Astrocyte of the spinal cord (primary cell): ENCODE measurements at regions not wholly inside any gene's neighbourhood (a gene's known extent, or its start where the extent isn't known, plus 50 kb on each side); places are given as distances from the start of the nearest gene placed in this dataset.

Experiments used
- DNase-seq: peaks from one replicate; pipeline ENCODE4 v3.0.0; 2011; ENCODE audit warnings: low read depth, low spot score
- H3K4me3 ChIP-seq: 2 replicates; pipeline ENCODE4 v1.5.1; 2011; ENCODE audit warnings: low read depth, mild to moderate bottlenecking, low read length, moderate library complexity
- CTCF ChIP-seq: IDR thresholded peaks from 2 replicates; pipeline ENCODE4 v1.5.1; 2012; ENCODE audit warnings: low read depth, mild to moderate bottlenecking, low read length, inconsistent platforms
- in situ Hi-C: cut with HindIII; loops from 2 replicates; pipeline ENCODE4 v1.10.0; 2017; ENCODE audit warnings: low sequenced_read_pairs

GRCh38 chr3:124168271-124168670 lies 176.3 kb upstream of the ROPN1 start:
- TF ChIP-seq CTCF, result no peak
- no peak overlapping the region for H3K4me3 ChIP-seq
- in situ Hi-C loops, result no loop called here
- peak; percentile 52 for DNase-seq

GRCh38 chr3:124172283-124172682 lies 180.4 kb upstream of the ROPN1 start:
- no peak overlapping the region for H3K4me3 ChIP-seq
- in situ Hi-C loops, result no loop called here
- TF ChIP-seq CTCF, result no peak
- no peak for DNase-seq

DNA sequence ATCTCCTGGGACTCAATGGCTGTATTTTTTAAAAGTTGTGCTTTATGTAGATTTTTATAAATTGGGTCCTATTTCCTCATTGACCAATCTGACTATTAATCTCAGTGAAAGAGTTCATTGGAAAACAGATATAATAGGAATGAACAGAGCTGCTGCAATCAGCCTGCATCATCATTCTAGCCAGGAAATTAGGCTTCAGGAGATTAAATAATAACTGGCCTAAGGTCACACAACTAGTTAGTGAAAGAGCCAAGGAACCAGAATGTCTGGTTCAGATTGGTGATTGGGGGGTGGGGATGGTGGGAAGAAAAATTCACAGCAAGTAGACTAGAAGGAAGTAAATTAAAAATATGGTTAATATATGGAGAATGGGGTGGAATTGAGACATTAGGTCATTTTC lies 180.9 kb upstream of the ROPN1 start:
- in situ Hi-C loops, result no loop called here
- H3K4me3 ChIP-seq, result no peak overlapping the region
- DNase-seq, result no peak
- TF ChIP-seq CTCF, result no peak

DNA sequence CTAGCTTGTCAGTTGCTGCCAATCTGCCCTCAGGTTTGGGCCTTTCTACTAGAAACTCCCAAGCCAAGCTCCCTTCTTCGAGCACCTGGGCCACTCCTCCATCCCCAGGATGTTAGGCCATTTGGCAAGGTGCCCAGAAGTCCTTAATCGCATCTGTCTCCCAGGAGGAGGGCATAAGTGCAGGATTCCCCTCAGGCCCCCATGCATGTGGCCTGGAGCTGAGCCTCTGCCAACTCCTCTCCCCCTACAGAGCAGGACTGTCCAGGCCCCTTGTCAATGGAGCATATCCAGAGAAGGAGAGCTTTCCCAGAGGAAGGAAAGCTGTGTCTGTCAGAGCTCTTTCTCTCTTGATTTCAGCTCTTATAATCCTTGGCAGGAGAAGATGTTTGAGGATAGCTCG lies 182.6 kb upstream of the ROPN1 start:
- DNase-seq, result no peak
- H3K4me3 ChIP-seq, result no peak overlapping the region
- TF ChIP-seq CTCF, result no peak
- in situ Hi-C loops, result no loop called here

DNA sequence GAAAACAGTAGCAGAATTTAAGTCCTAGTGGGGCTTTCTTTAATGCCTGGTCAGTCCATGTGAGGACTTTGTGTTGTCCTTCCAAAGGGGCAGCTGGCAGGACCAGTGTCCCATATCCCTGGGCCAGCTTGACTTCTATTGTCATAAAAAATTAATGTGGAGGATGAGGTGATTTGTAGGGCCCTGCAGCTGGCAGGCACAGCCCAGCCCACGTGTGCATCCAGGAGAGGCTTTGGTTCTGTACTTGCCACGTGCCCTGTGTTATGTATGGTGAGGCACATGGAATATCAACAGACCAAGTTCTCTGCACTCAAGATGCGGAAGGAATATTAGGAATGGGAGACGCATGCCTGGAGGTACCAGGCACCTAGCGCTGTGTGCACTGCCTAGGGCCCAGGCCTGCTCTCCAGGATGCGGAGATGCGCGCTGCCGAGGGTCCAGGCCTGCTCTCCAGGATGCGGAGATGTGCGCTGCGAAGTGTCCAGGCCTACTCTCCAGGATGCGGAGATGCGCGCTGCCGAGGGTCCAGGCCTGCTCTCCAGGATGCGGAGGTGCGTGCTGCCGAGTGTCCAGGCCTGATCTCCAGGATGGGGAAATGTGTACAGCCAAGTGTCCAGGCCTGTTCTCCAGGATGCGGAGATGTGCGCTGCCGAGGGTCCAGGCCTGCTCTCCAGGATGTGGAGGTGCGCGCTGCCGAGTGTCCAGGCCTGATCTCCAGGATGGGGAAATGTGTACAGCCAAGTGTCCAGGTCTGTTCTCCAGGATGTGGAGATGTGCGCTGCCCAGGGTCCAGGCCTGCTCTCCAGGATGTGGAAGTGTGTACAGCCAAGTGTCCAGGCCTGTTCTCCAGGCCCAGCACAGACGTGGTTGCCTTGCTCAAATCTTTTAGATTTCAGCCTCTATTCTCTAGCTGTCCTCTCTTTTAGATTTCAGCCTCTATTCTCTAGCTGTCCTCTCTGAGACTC lies 183.3 kb upstream of the ROPN1 start:
- TF ChIP-seq CTCF, result no peak
- in situ Hi-C loops, result no loop called here
- no peak for DNase-seq
- no peak overlapping the region for H3K4me3 ChIP-seq

DNA sequence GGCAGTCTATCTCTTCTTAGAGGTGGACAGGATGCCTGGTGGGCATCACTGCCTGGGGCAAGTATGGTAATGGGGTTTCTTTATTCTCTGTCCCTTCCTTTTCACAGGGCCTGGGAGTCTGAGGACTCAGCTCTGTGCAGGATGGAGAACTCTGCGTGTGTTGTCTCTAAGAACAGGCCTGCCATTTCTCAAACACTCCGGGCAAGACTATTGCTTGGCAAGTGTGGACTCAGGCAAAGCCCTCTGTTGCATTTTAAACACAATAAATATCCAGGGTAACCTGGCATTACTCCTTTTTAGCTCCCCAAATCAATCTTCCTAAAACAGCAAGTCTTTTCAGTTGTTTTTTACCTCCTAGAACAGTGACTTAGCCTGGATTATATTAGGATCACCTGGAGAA lies 185.1 kb upstream of the ROPN1 start:
- no peak for TF ChIP-seq CTCF
- no peak for DNase-seq
- in situ Hi-C loops, result no loop called here
- H3K4me3 ChIP-seq, result no peak overlapping the region
